ENCODE measurements at regions not wholly inside any gene's neighbourhood (a gene's known extent, or its start where the extent isn't known, plus 50 kb on each side); places are given as distances from the start of the nearest gene placed in this dataset.

DNA sequence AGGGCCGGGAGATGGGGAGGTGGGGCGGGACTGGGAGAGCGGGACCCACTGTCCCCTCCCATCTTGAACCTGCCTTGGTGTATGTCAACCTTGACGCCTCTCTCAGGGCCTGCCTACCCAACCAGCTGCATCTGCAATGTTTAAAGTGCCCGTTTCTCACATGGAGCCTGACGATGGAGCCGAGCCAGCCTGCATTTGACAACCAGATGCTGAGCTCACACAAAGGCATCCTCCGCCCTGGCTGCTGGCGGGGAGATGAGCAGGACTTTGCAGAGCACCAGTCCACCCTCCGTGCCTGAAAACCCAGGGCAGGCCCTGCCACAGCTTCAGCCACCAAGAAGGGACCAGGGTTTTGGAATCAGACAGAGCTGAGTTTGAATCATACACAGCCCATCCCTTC is 141.1 kb upstream of the SMIM23 start:
- H3K27me3 ChIP-seq (ENCODE audit: control insufficient read depth, insufficient read depth, low read length) = no peaks in the 10 kb centered on the region
- TF ChIP-seq CTCF (IDR thresholded peaks at IDR 0.05; ENCODE audit: insufficient read depth, low read length, poor library complexity, severe bottlenecking) = no peak
- no peak for DNase-seq (ENCODE audit: low read depth)
- H3K4me3 ChIP-seq (ENCODE audit: low read depth, low read length) = no peak overlapping the region
- H3K36me3 ChIP-seq (ENCODE audit: control insufficient read depth, insufficient read depth, low read length) = no peaks in the 10 kb centered on the region

DNA sequence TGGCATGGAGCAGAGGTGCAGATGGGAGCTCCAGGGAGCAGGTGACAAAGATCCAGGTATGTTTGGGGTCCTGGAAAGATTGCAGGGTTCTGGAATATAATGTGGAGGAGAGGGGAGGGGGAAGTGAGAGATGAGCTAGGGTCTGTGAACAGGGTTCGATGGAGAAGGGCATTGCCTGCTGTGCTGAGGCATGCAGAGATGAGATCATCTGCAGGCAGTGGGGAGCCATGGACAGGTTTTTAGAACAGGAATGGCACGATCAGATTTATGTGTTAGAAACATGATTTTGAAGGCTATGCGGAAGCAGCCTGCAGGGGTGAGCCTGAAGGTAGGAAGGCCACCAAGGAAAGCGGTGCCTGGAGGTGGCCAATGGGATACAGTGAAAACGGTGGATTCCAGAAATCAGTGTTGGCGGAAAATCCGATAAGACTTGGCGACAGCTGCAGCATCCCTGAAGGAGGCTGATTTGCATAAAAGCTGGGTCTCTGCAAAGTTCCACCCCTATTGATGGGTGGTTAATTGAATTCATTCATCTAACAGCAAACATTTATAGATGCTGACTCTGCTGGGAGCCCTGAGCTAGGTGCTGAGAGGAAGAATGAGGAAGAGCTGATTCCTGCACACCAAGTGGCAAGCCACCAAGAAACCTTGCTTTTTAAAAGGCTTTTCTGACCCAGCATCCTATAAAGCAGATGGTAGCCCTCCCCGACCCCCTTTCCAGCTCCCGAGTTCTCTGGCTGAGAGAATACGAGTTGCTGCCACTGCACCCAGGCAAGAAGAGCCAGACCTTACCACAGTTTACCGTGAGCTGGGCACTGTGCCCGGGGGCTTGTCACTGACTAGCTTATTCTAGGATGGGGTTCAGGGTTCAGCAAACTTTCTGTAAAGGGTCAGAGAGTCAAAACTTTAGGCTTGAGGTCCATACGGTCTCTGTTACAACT is 139.2 kb upstream of the SMIM23 start:
- no peaks in the 10 kb centered on the region for H3K27me3 ChIP-seq (ENCODE audit: control insufficient read depth, insufficient read depth, low read length)
- H3K4me3 ChIP-seq (ENCODE audit: low read depth, low read length) = no peak overlapping the region
- no peaks in the 10 kb centered on the region for H3K36me3 ChIP-seq (ENCODE audit: control insufficient read depth, insufficient read depth, low read length)
- TF ChIP-seq CTCF (IDR thresholded peaks at IDR 0.05; ENCODE audit: insufficient read depth, low read length, poor library complexity, severe bottlenecking) = no peak
- DNase-seq (ENCODE audit: low read depth) = no peak

GRCh38 chr5:171647043-171647903 is 138.3 kb upstream of the SMIM23 start:
- peak; percentile 14 for TF ChIP-seq CTCF (IDR thresholded peaks at IDR 0.05; ENCODE audit: insufficient read depth, low read length, poor library complexity, severe bottlenecking)
- no peak for DNase-seq (ENCODE audit: low read depth)
- H3K36me3 ChIP-seq (ENCODE audit: control insufficient read depth, insufficient read depth, low read length) = no peaks in the 10 kb centered on the region
- no peaks in the 10 kb centered on the region for H3K27me3 ChIP-seq (ENCODE audit: control insufficient read depth, insufficient read depth, low read length)
- no peak overlapping the region for H3K4me3 ChIP-seq (ENCODE audit: low read depth, low read length)

GRCh38 chr5:171647904-171648260 is 137.7 kb upstream of the SMIM23 start:
- no peak for TF ChIP-seq CTCF (IDR thresholded peaks at IDR 0.05; ENCODE audit: insufficient read depth, low read length, poor library complexity, severe bottlenecking)

GRCh38 chr5:171648279-171649074 is 137.1 kb upstream of the SMIM23 start:
- Histone ChIP-seq H3K36me3 (ENCODE audit: control insufficient read depth, insufficient read depth, low read length) (no peaks in the 10 kb centered on the region), H3K27me3 (ENCODE audit: control insufficient read depth, insufficient read depth, low read length) (no peaks in the 10 kb centered on the region), H3K4me3 (ENCODE audit: low read depth, low read length) (no peak overlapping the region)
- DNase-seq (ENCODE audit: low read depth) = no peak
- TF ChIP-seq CTCF (IDR thresholded peaks at IDR 0.05; ENCODE audit: insufficient read depth, low read length, poor library complexity, severe bottlenecking) = no peak

More at GRCh38 chr5:171647904-171648260, 137.7 kb upstream of the SMIM23 start:
- Histone ChIP-seq H3K4me3 (ENCODE audit: low read depth, low read length) (no peak overlapping the region), H3K36me3 (ENCODE audit: control insufficient read depth, insufficient read depth, low read length) (no peaks in the 10 kb centered on the region), H3K27me3 (ENCODE audit: control insufficient read depth, insufficient read depth, low read length) (no peaks in the 10 kb centered on the region)
- DNase-seq (ENCODE audit: low read depth) = no peak
